ENCODE measurements at regions not wholly inside any gene's neighbourhood (a gene's known extent, or its start where the extent isn't known, plus 50 kb on each side); places are given as distances from the start of the nearest gene placed in this dataset.

DNA sequence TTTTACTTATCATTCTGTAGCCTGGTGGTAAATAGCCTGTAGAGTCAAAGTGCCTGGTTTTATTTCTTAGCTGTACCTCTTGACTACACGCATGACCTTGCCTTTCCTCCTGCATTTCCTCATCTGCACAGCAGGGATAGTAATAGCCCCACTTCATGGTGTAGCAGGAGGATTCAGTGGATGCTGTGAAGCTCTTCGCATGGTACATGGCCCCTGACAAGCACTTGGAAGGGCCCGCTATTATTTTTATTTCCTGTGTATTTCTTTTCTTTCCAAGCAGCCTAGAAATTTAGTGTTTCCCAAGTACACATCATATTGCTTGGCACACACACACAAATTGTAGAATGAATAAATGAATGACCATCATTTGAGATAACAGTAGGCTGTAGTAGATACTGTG, 547.2 kb downstream of the CDH26 start:
- TF ChIP-seq, protein P1, sequence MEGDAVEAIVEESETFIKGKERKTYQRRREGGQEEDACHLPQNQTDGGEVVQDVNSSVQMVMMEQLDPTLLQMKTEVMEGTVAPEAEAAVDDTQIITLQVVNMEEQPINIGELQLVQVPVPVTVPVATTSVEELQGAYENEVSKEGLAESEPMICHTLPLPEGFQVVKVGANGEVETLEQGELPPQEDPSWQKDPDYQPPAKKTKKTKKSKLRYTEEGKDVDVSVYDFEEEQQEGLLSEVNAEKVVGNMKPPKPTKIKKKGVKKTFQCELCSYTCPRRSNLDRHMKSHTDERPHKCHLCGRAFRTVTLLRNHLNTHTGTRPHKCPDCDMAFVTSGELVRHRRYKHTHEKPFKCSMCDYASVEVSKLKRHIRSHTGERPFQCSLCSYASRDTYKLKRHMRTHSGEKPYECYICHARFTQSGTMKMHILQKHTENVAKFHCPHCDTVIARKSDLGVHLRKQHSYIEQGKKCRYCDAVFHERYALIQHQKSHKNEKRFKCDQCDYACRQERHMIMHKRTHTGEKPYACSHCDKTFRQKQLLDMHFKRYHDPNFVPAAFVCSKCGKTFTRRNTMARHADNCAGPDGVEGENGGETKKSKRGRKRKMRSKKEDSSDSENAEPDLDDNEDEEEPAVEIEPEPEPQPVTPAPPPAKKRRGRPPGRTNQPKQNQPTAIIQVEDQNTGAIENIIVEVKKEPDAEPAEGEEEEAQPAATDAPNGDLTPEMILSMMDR (conservative IDR thresholded peaks at IDR 0.05; ENCODE audit: low read depth, low read length): no peak
- TF ChIP-seq EZH2 (IDR thresholded peaks at IDR 0.05; ENCODE audit: low read length, unreplicated experiment): no peak
- no peak for TF ChIP-seq EZH2phosphoT487 (IDR thresholded peaks at IDR 0.05; ENCODE audit: borderline replicate concordance, low read length)
